ENCODE measurements at regions not wholly inside any gene's neighbourhood (a gene's known extent, or its start where the extent isn't known, plus 50 kb on each side); places are given as distances from the start of the nearest gene placed in this dataset.

GRCh38 chr3:170644711-170645110, 58.8 kb upstream of the SLC7A14 start:
- H3K36me3 ChIP-seq = no peaks in the 10 kb centered on the region
- peaks cover 4% of the 10 kb centered on the region; the same call in 1 of the 2 replicates for H3K4me1 ChIP-seq
- DNase-seq = no peak
- H3K9me3 ChIP-seq = no peaks in the 10 kb centered on the region
- no peak for TF ChIP-seq CTCF (IDR thresholded peaks at IDR 0.05; ENCODE audit: low read depth, low read length)
- no peak overlapping the region for H3K4me3 ChIP-seq (ENCODE audit: low read depth, low read length)
- H3K27me3 ChIP-seq = no peaks in the 10 kb centered on the region

GRCh38 chr3:170643831-170644230, 58.0 kb upstream of the SLC7A14 start:
- H3K36me3 ChIP-seq = no peaks in the 10 kb centered on the region
- H3K9me3 ChIP-seq = no peaks in the 10 kb centered on the region
- no peaks in the 10 kb centered on the region for H3K27me3 ChIP-seq
- H3K4me3 ChIP-seq (ENCODE audit: low read depth, low read length) = no peak overlapping the region
- peak; percentile 68 for DNase-seq
- TF ChIP-seq CTCF (IDR thresholded peaks at IDR 0.05; ENCODE audit: low read depth, low read length) = no peak
- H3K4me1 ChIP-seq = peaks cover 6% of the 10 kb centered on the region

DNA sequence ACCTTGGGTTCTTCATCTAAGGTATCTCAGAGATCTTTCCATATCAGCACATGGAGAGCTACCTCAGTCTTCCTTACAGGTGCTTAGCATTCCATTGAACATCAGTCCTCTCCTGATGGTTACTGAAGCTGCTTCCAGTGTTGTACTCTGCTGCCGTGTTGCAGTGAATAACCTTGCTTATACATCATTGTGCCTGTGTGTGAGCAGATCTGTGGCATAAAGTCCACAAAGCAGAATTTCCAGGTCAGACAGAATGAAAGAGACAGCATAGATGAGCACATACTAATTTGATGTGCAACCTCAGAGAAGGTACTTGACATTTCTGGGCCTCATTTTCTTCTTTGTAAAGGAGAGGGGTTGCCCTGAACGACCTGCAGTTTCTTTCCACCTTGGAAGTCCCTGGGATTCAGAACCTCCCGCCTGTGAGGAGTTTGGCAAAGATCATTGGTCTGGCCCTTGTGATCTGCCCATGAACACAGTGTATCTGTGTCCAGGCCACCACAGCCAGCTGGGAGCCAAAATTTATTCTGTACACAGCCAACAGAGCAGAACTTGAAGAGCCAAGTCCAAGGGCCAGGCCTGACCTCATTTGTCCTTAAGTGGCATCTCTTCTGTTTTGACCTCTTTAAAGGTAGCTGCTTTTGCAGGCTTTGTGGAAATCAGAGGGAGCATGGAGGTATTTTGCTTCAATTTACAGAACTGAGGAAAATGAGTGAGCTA, 57.2 kb upstream of the SLC7A14 start:
- Histone ChIP-seq H3K36me3 (no peaks in the 10 kb centered on the region), H3K27me3 (no peaks in the 10 kb centered on the region), H3K9me3 (no peaks in the 10 kb centered on the region), H3K4me3 (ENCODE audit: low read depth, low read length) (no peak overlapping the region), H3K4me1 (peaks cover 10% of the 10 kb centered on the region)
- no peak for TF ChIP-seq CTCF (IDR thresholded peaks at IDR 0.05; ENCODE audit: low read depth, low read length)
- no peak for DNase-seq

GRCh38 chr3:170641510-170642236, 55.8 kb upstream of the SLC7A14 start:
- Histone ChIP-seq H3K4me3 (ENCODE audit: low read depth, low read length) (no peak overlapping the region), H3K27me3 (no peaks in the 10 kb centered on the region), H3K9me3 (no peaks in the 10 kb centered on the region), H3K4me1 (peaks cover 12% of the 10 kb centered on the region), H3K36me3 (no peaks in the 10 kb centered on the region)
- TF ChIP-seq CTCF (IDR thresholded peaks at IDR 0.05; ENCODE audit: low read depth, low read length) = no peak
- DNase-seq = no peak

DNA sequence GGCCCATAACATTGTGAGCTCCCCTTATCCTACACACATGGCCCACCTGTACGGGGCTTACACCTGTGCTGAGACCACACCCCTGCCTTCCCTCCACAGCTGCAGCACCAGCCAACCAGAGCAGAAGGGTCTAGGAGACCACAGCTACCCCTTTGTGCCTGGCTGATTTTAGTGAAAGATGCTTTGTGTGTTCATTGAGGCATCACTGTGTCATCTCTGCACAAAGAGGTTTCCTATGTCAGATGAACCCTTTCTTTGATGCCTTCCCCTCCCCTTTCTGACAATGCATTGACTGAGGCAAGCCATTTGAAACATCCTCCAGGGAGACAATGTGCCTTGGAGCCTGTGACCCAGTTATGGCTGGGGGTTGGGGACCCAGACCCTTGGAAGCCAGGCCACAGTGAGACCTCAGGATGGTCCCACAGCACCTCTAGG, 54.9 kb upstream of the SLC7A14 start:
- no peak for DNase-seq
- Histone ChIP-seq H3K36me3 (no peaks in the 10 kb centered on the region), H3K9me3 (no peaks in the 10 kb centered on the region), H3K4me3 (ENCODE audit: low read depth, low read length) (no peak overlapping the region), H3K27me3 (no peaks in the 10 kb centered on the region), H3K4me1 (peaks cover 17% of the 10 kb centered on the region)
- no peak for TF ChIP-seq CTCF (IDR thresholded peaks at IDR 0.05; ENCODE audit: low read depth, low read length)

- no peak for TF ChIP-seq CTCF (IDR thresholded peaks at IDR 0.05; ENCODE audit: low read depth, low read length)
- Histone ChIP-seq H3K9me3 (no peaks in the 10 kb centered on the region), H3K27me3 (no peaks in the 10 kb centered on the region), H3K4me3 (ENCODE audit: low read depth, low read length) (no peak overlapping the region), H3K36me3 (no peaks in the 10 kb centered on the region), H3K4me1 (peaks cover 17% of the 10 kb centered on the region)
- DNase-seq = no peak
Measured at GRCh38 chr3:170638988-170639387, 53.1 kb upstream of the SLC7A14 start.
